ENCODE measurements at regions not wholly inside any gene's neighbourhood (a gene's known extent, or its start where the extent isn't known, plus 50 kb on each side); places are given as distances from the start of the nearest gene placed in this dataset.

- TF ChIP-seq RCOR1 (conservative IDR thresholded peaks at IDR 0.05; ENCODE audit: low read depth, low read length) (no peak), GATAD2B (conservative IDR thresholded peaks at IDR 0.05; ENCODE audit: low read depth) (no peak), MXI1 (IDR thresholded peaks at IDR 0.05; ENCODE audit: low read depth, low read length) (no peak), ETV6 (conservative IDR thresholded peaks at IDR 0.05 in 1 of 2, IDR thresholded peaks at IDR 0.05 in 1 of 2; ENCODE audit: borderline replicate concordance in 1 of 2, low read depth in 1 of 2) (no peak), IRF3 (IDR thresholded peaks at IDR 0.05) (no peak), MTA2 (IDR thresholded peaks at IDR 0.05; ENCODE audit: low read depth) (no peak), CHD1 (IDR thresholded peaks at IDR 0.05; ENCODE audit: low read depth, low read length) (no peak)
These were observed 150.0 kb downstream of the RNF152 start (continued) for GRCh38 chr18:61742565-61743429.

GRCh38 chr18:61741881-61742454 lies 150.8 kb downstream of the RNF152 start:
- WGBS (ENCODE audit: insufficient coverage, insufficient replicate concordance, low lambda C conversion rate, missing lambda C conversion rate), result 0% methylated on average over 6 of the region's 6 CpGs

More at GRCh38 chr18:61741881-61742454, 150.8 kb downstream of the RNF152 start:
- CTCF ChIA-PET, result no interaction called here
- no TSS peak for BruUV-seq (replicated peaks)
- RAD21 ChIA-PET (ENCODE audit: unreplicated experiment), result no interaction called here
- SMC1A ChIA-PET (ENCODE audit: uncharacterized antibody, unreplicated experiment), result no interaction called here
- H2AFZ ChIP-seq (ENCODE audit: control insufficient read depth, low read depth, low read length), result no peak overlapping the region
- no peaks in the 10 kb centered on the region for H3K79me2 ChIP-seq (ENCODE audit: control insufficient read depth, insufficient read depth, low read length)
- DNase-seq (ENCODE audit: low read depth, low spot score) (no peak), ATAC-seq (no peak), FAIRE-seq (no peak)
- in situ Hi-C loops (cut with MboI), result no loop called here
- no peaks in the 10 kb centered on the region; a peak in 1 of 4 replicates for H3K27me3 ChIP-seq (replicated peaks in 1 of 2; ENCODE audit: control insufficient read depth in 2 of 2, insufficient read depth in 2 of 2, low read length in 1 of 2)
- no peaks in the 10 kb centered on the region for H4K20me1 ChIP-seq (ENCODE audit: control insufficient read depth, insufficient read depth)
- no peak overlapping the region for H3K4me2 ChIP-seq (ENCODE audit: control insufficient read depth, insufficient read depth)
- TF ChIP-seq BMI1 (IDR thresholded peaks at IDR 0.05; ENCODE audit: borderline replicate concordance), result no peak
- H3K4me1 ChIP-seq (ENCODE audit: control insufficient read depth, insufficient read depth, low read length), result no peaks in the 10 kb centered on the region
- intact Hi-C loops (cut with micrococcal nuclease; ENCODE audit: unreplicated experiment), result no loop called here
- POLR2A ChIA-PET, result no interaction called here
- no peak overlapping the region for H3K4me3 ChIP-seq
- H3K36me3 ChIP-seq (ENCODE audit: control insufficient read depth in 2 of 2, insufficient read depth in 2 of 2, low read length in 1 of 2), result no peaks in the 10 kb centered on the region
- no peaks in the 10 kb centered on the region for H3K9me3 ChIP-seq (replicated peaks; ENCODE audit: control insufficient read depth, insufficient read depth, low read length)
- H3K9ac ChIP-seq (ENCODE audit: control insufficient read depth, insufficient read depth, low read length), result no peak overlapping the region
- H3K27ac ChIP-seq (ENCODE audit: control insufficient read depth, insufficient read depth), result no peak overlapping the region
